Islet precursor cell (in vitro differentiated cells): ENCODE measurements at regions not wholly inside any gene's neighbourhood (a gene's known extent, or its start where the extent isn't known, plus 50 kb on each side); places are given as distances from the start of the nearest gene placed in this dataset.

Source experiments
- DNase-seq: peaks from one replicate; pipeline ENCODE4 v3.0.0-alpha.2; 2018

DNA sequence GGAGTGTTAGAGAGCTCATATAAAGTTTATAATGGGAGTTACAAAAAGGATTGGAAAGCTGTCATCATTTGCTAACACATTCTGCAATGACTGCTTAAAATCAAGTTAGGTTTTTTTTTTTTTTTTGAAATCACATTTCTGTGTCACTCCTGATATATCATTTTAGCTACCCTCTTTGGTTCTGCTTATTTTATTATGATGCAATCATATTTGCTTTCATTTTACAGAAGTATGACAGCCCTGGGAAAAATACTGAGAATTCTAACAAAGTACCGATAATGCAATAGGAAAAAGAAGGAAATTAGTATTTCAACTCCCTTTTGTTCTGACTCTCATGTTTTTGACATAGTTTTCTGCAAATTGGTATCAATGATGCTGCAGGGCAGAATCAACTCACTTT, 71.6 kb upstream of the MDGA2 start:
- no peak for DNase-seq

DNA sequence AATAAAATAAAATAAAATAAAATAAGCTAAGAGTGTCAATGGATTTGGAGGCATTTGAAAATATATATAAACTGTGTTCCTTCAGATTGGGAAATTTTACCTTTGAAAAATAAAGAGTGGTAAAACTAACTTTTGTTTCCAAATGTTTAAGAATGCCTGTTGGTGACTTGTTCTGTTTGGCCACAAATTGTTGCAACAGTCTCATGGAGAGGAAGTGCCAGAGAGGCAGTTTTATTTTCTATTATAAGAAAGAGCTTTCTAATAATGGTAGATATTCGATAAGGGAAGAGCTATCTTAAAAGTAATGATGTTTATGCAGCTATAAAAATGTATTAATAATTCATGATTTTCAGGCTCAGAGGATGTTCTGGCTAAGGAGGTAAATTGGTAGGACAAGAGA, 68.8 kb upstream of the MDGA2 start:
- no peak for DNase-seq

DNA sequence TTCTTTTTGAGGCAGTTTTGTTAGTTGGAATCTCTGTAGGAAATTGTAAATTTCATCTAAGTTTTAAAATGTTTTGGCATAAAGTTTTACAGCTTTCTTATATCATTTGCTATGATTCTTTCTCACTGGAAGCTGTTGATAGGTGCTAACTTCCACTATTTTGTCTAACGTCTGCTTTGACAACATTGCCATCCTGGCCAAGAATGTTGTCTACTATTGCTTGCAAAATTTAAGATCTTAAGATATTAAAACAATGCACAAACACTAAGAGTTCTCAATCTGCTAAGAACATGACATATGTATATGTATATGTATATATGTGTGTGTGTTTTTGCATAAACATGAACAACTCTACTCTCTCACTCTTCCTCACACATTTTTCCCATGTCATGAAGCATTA, 64.1 kb upstream of the MDGA2 start:
- DNase-seq, result no peak

DNA sequence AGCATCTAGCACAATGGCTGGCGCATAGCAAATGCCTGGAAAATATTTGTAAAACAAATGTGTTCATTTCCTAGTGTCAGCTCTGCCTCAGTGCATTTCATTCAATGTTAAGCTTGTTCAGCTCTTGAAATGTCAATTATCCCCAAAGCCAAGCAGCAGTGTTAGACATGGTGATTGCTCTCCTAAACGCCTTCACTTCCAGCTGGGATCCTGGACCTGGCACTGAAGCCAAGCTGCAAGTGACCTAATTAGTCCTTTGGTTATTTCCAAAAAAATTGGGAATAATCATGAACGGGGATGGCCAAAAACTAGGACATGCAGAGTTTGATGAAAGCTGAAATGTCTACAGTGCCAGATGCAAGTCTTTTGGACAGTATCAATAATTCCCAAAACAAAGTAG, 54.9 kb upstream of the MDGA2 start:
- DNase-seq, result no peak
